ENCODE measurements at regions not wholly inside any gene's neighbourhood (a gene's known extent, or its start where the extent isn't known, plus 50 kb on each side); places are given as distances from the start of the nearest gene placed in this dataset.

- DNase-seq, result peak; percentile 39
Observed at GRCh38 chr9:86794391-86795046, 152.8 kb downstream of the GAS1 start.

DNA sequence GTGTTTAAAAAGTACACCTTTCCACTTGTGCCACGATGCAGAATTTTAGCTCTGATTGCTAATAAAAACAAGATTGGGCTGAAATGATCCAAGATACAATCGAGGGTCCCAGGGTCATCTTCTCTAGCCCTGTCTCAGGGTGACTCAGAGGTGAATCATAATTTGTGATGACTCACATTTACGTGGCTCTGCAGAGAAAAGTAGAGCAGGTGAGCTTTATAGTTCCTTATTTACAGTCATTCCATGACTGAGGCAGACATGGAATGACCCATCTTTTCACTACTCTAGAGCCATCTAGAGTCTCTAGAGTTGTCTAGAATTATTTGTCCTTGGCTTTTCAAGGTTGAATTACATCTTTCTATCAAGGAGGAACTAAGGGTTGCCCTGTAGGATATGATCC is 155.2 kb downstream of the GAS1 start:
- DNase-seq, result no peak

DNA sequence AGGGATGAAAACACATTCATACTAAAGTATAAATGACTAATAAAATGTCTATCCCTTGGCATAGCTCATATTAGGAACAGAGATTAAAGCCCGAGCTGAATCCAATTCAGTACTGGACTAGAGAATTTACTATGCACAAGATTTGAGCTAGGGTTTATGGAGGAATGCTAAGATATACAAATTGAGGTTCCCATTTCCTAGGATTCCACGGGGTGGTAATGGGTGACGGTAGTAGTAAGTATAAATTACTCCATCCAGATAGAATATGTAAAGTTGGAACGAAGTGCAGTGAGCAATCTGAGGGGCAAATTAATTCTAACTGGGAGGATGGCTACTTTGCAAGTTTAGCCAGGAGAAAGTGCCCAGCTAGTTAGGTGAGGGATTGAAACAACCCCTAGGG is 156.5 kb downstream of the GAS1 start:
- no peak for DNase-seq

- DNase-seq, result no peak
Observed at GRCh38 chr9:86788456-86788855, 158.8 kb downstream of the GAS1 start.

GRCh38 chr9:86783884-86784283 is 163.4 kb downstream of the GAS1 start:
- DNase-seq, result no peak

- DNase-seq, result no peak
Observed at GRCh38 chr9:86782831-86783230, 164.5 kb downstream of the GAS1 start.

GRCh38 chr9:86778761-86779160 is 168.5 kb downstream of the GAS1 start:
- DNase-seq, result no peak

- no peak for DNase-seq
Observed at GRCh38 chr9:86775718-86776117, 171.6 kb downstream of the GAS1 start.

DNA sequence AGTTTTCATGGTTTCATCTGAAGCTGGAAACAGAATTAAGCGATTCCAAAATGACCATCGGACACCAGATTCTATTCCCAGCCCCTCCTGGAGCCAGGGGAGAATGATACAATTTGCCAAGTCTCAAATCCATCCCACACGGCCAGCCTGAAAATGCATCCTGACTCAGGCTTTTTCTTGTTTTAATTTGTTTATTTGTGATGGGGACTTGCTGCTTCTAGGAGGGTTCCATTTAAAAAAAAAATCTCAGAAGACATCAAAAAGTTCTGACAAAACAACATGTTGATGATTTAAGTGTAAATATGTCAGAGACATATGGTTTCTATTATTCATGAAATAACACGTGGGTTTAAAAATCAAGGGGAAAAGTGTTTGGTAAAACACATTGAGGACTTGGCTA is 173.2 kb downstream of the GAS1 start:
- DNase-seq, result no peak

DNA sequence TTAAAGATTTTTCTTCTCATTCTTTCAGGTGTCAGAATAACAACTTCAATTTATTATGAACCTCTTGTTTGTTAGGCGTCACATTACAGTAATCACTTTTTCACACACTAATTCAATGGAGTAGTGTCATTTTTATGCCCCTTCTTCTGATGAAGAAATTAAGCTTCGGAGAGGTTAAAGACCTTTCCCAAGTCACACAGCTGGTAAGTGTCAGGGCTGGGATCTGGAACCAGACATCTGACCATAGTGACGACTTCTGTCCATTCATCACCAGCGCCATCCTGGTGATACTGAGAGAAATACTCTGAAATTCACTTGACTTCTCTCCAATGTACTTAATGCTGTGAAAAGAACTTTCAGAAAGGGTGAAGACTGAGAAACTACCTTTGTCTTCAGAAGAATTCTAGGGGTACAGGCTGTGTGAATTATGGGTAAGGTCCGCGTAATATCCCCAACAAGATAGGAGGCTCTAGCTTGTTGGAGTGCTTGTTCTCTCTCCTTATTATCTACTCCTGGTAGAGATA is 173.8 kb downstream of the GAS1 start:
- DNase-seq, result no peak

DNA sequence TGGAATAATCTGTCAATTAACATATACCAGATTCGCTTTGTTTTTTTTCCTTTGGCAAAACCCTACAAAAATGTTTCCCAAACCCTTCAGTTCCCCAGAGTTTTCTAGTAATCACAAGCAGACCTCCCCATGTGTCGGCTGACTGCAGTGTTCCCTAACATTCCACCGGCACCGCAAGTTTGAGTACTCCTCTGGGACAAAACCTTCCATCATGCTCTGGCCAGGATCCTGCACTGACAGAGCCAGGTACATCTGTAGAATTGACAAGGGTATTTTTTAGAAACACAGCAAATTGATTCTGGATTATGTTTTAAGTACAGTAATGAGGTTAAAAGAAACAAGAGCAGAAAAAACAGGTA is 174.7 kb downstream of the GAS1 start:
- DNase-seq, result no peak

- DNase-seq, result no peak
Observed at GRCh38 chr9:86771941-86772634, 175.2 kb downstream of the GAS1 start.

GRCh38 chr9:86771420-86771819 is 175.9 kb downstream of the GAS1 start:
- no peak for DNase-seq

- DNase-seq, result no peak
Observed at GRCh38 chr9:86768709-86769108, 178.6 kb downstream of the GAS1 start.

- DNase-seq, result no peak
Observed at GRCh38 chr9:86768020-86768419, 179.3 kb downstream of the GAS1 start.

DNA sequence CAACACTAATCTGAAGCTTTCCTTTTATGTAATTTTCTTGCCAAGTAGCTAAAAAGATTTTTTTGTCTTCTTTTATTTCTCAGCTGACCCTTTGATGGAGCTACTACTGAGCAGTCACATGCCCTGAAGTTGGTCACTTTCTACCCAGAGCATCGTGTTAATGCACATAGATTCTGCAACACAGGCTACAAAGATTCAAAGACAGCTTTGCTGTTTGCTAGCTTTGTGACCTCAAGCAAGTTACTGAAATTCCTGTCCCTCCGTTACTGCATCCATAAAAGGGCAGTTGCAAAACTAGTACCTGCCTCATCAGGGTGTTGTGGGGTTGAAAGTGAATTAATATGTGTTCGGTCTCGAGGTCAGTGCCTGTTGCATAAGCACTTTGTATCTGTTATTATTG is 179.9 kb downstream of the GAS1 start:
- no peak for DNase-seq

GRCh38 chr9:86766912-86767311 is 180.4 kb downstream of the GAS1 start:
- peak; percentile 68 for DNase-seq

DNA sequence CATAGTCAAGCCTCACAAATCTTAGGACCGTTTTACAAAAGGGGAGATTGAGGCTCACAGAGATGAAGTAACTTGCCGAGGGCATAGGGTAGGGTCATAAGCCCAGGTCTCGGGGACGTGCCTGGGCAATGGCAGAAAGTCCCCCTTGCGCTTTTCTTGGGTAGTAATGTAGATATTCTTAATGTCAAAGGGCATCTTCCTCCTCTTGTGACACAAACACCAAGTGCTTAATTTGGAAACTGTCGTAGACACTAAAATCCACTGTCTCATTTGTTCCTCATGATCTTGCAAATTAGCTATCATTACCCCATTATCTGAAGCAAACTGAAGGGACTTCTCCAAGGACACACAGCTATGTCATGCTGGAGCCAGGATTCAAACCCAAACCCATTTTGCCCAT is 180.8 kb downstream of the GAS1 start:
- DNase-seq, result no peak

GRCh38 chr9:86765746-86766430 is 181.4 kb downstream of the GAS1 start:
- DNase-seq, result no peak

DNA sequence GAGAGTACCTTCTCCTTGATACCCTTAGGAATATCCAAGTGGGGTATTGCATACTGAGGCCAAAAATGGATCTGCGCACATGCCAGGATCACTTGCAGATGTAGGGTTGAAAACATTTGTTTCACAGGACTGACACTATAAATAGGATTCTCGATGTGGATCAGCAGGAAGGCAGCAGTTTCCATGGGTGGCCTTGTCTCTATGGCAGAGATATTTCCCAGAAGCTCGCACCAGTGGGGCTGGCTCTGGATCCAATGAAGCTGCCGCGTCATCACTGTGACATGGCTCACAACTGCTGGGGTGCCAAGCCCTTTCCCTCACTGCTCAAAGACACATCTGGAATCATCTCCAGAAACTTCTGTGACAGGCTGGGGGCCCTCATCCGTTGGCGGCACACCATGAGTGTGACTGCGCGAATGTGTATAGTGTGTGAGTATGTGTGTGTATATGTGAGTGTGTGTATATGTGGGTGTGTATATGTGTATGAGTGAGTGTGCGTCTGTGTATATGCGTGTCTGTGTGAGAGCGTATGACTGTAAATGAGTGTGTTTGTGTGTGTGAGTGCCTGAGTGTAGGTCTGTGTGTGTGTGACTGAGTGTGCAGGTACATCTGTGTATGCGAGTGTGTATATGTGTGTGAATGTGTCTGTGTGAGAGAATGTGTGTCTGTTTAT is 182.5 kb downstream of the GAS1 start:
- no peak for DNase-seq

GRCh38 chr9:86764221-86764624 is 183.1 kb downstream of the GAS1 start:
- DNase-seq, result no peak

DNA sequence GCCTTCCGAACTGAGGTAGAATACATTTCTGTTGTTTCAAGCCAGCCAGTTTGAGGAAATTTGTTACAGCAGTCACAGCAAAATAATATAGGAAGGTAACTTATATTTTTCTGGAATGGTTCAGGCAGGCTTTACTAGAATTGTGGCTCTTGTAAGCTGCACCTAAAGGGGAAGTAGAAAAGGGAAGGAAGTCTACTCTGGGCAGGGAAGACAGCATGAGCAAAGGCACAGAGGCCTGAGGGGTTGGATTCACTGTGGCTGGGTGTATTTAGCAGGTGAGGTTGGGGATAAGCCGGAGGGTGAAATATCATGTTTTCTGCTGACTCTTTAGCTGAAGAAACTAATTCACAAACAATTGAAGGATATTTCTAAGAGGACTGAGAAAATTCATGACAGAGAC is 183.5 kb downstream of the GAS1 start:
- no peak for DNase-seq

GRCh38 chr9:86757382-86757720 is 190.0 kb downstream of the GAS1 start:
- no peak for DNase-seq

All from amniotic stem cell (primary cell).